ENCODE measurements at regions not wholly inside any gene's neighbourhood (a gene's known extent, or its start where the extent isn't known, plus 50 kb on each side); places are given as distances from the start of the nearest gene placed in this dataset.

- TF ChIP-seq CTCF (IDR thresholded peaks at IDR 0.05; ENCODE audit: poor library complexity) (no peak), EZH2phosphoT487 (IDR thresholded peaks at IDR 0.05; ENCODE audit: low read depth, severe bottlenecking, unreplicated experiment) (no peak)
Observed at GRCh38 chr6:6840831-6841291, 252.3 kb downstream of the LY86 start.
